ENCODE measurements at regions not wholly inside any gene's neighbourhood (a gene's known extent, or its start where the extent isn't known, plus 50 kb on each side); places are given as distances from the start of the nearest gene placed in this dataset.

- TF ChIP-seq, protein P1, sequence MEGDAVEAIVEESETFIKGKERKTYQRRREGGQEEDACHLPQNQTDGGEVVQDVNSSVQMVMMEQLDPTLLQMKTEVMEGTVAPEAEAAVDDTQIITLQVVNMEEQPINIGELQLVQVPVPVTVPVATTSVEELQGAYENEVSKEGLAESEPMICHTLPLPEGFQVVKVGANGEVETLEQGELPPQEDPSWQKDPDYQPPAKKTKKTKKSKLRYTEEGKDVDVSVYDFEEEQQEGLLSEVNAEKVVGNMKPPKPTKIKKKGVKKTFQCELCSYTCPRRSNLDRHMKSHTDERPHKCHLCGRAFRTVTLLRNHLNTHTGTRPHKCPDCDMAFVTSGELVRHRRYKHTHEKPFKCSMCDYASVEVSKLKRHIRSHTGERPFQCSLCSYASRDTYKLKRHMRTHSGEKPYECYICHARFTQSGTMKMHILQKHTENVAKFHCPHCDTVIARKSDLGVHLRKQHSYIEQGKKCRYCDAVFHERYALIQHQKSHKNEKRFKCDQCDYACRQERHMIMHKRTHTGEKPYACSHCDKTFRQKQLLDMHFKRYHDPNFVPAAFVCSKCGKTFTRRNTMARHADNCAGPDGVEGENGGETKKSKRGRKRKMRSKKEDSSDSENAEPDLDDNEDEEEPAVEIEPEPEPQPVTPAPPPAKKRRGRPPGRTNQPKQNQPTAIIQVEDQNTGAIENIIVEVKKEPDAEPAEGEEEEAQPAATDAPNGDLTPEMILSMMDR (tag by site-specific recombination; IDR thresholded peaks at IDR 0.05): no peak
- no peak for TF ChIP-seq GLI2 (tag by site-specific recombination; IDR thresholded peaks at IDR 0.05; ENCODE audit: borderline replicate concordance, low read depth)
- TF ChIP-seq ZNF660 (tag by site-specific recombination; IDR thresholded peaks at IDR 0.05): no peak
- TF ChIP-seq ZNF133 (tag by site-specific recombination; IDR thresholded peaks at IDR 0.05): no peak
- TF ChIP-seq ZSCAN30 (tag by site-specific recombination; IDR thresholded peaks at IDR 0.05): no peak
- TF ChIP-seq HOXA7 (CRISPR knock-in tag; IDR thresholded peaks at IDR 0.05; ENCODE audit: borderline replicate concordance): no peak
- TF ChIP-seq SP7 (tag by site-specific recombination; IDR thresholded peaks at IDR 0.05): no peak
- TF ChIP-seq ZNF311 (tag by site-specific recombination; IDR thresholded peaks at IDR 0.05; ENCODE audit: borderline replicate concordance): no peak
- TF ChIP-seq PRDM10 (tag by site-specific recombination; IDR thresholded peaks at IDR 0.05): no peak
These were observed 57.6 kb downstream of the FAM50B start for GRCh38 chr6:3906846-3907151.
